RWPE2 (cell line): ENCODE measurements at regions not wholly inside any gene's neighbourhood (a gene's known extent, or its start where the extent isn't known, plus 50 kb on each side); places are given as distances from the start of the nearest gene placed in this dataset.

Source experiments
- ATAC-seq: fragments of 200-7000 bp; cut with Tn5 transposase; 3 replicates; pipeline ENCODE4 v1.9.1; 2021; ENCODE audit warnings: low read depth
- DNase-seq: peaks from one replicate; pipeline ENCODE4 v3.0.0-alpha.2; 2020; ENCODE audit warnings: low spot score
- H3K27ac ChIP-seq: fragments of 450-650 bp; 2 replicates; pipeline ENCODE4 v1.5.1; 2017; ENCODE audit warnings: mild to moderate bottlenecking; ENCODE audit not compliant: poor library complexity, severe bottlenecking
- H3K27me3 ChIP-seq: fragments of 250-450 bp; sonication (Bioruptor Pico); 2 replicates; pipeline ENCODE4 v1.5.1; 2021; ENCODE audit warnings: mild to moderate bottlenecking, moderate library complexity; ENCODE audit not compliant: insufficient read depth, poor library complexity, severe bottlenecking
- H3K36me3 ChIP-seq: fragments of 250-450 bp; sonication (Bioruptor Pico); 2 replicates; pipeline ENCODE4 v1.5.1; 2020; ENCODE audit warnings: low read depth, mild to moderate bottlenecking, moderate library complexity
- H3K4me1 ChIP-seq: fragments of 250-450 bp; sonication (Bioruptor Pico); 2 replicates; pipeline ENCODE4 v1.5.1; 2021; ENCODE audit warnings: mild to moderate bottlenecking, moderate library complexity; ENCODE audit not compliant: insufficient read depth, poor library complexity, severe bottlenecking
- H3K4me3 ChIP-seq: fragments of 250-450 bp; sonication (Bioruptor Pico); 2 replicates; pipeline ENCODE4 v1.5.1; 2021; ENCODE audit warnings: mild to moderate bottlenecking, moderate library complexity; ENCODE audit not compliant: severe bottlenecking
- H3K9me3 ChIP-seq: fragments of 250-450 bp; sonication (Bioruptor Pico); 2 replicates; pipeline ENCODE4 v1.5.1; 2021; ENCODE audit warnings: mild to moderate bottlenecking, moderate library complexity; ENCODE audit not compliant: severe bottlenecking
- CTCF ChIP-seq: fragments of 450-650 bp; IDR thresholded peaks from one replicate; pipeline ENCODE4 v1.5.1; 2017; ENCODE audit warnings: mild to moderate bottlenecking, moderate library complexity; ENCODE audit not compliant: poor library complexity, severe bottlenecking

DNA sequence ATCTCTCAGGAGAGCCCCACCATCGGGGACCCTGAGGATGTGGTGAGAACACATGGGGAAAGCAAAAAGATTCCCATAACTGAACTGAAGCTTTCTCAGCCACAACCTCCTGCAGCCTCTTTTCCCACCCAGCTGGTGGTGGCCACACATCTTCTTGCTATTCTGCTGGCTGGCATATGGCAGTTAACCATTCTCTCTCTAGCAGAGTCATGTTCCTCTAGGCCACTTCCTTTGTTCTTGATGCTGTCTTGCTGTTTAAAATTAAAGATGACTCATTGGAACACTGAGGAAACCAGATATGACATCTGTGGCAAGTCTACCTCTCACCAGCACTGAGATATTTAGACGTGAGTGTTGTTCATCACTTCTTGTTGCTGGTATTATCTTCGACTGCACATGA, 180.3 kb upstream of the ROBO2 start:
- Histone ChIP-seq H3K4me3 (no peak overlapping the region), H3K9me3 (no peaks in the 10 kb centered on the region), H3K4me1 (no peaks in the 10 kb centered on the region), H3K27me3 (no peaks in the 10 kb centered on the region), H3K36me3 (no peaks in the 10 kb centered on the region), H3K27ac (no peak overlapping the region)
- DNase-seq (no peak), ATAC-seq (no peak)
- TF ChIP-seq CTCF: no peak

GRCh38 chr3:76864355-76864754, 175.5 kb upstream of the ROBO2 start:
- H3K27ac ChIP-seq: no peak overlapping the region
- ATAC-seq: no peak
- no peaks in the 10 kb centered on the region for H3K36me3 ChIP-seq
- no peaks in the 10 kb centered on the region for H3K9me3 ChIP-seq
- H3K4me3 ChIP-seq: no peak overlapping the region
- DNase-seq: no peak
- H3K27me3 ChIP-seq: no peaks in the 10 kb centered on the region
- no peak for TF ChIP-seq CTCF
- H3K4me1 ChIP-seq: no peaks in the 10 kb centered on the region

DNA sequence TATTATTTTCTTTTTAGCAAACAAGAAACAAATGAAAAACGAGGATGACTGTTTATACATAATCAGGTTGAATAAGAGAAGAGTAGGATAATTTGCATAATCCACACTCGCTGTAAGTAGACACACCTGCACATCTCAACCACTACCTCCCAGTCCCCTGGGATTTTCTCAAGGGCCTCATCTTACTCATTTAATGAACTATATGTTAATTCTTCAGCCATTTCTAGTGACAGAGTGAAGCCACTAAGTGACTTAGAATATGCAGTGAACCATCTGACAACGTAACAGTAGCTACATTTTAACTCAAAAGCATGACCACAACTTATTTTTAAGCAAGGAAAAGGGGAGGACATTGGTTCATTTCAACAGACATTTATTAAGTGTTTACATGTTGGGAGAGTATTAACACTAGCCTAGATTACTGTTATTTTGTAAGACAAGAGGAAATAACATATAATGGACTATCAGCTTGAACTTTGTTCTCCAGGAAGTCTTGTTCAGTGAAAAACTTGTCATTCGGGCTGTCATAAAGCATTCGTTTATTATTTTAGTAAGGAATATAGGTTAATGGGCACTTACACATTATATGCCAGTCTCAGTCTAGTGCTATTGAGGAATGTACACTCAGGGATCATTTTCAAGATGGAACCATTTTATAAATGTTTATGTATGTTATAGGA, 173.0 kb upstream of the ROBO2 start:
- no peaks in the 10 kb centered on the region for H3K4me1 ChIP-seq
- H3K36me3 ChIP-seq: no peaks in the 10 kb centered on the region
- DNase-seq: no peak
- no peak for ATAC-seq
- TF ChIP-seq CTCF: no peak
- H3K27ac ChIP-seq: no peak overlapping the region
- H3K9me3 ChIP-seq: no peaks in the 10 kb centered on the region
- H3K27me3 ChIP-seq: no peaks in the 10 kb centered on the region
- H3K4me3 ChIP-seq: no peak overlapping the region

DNA sequence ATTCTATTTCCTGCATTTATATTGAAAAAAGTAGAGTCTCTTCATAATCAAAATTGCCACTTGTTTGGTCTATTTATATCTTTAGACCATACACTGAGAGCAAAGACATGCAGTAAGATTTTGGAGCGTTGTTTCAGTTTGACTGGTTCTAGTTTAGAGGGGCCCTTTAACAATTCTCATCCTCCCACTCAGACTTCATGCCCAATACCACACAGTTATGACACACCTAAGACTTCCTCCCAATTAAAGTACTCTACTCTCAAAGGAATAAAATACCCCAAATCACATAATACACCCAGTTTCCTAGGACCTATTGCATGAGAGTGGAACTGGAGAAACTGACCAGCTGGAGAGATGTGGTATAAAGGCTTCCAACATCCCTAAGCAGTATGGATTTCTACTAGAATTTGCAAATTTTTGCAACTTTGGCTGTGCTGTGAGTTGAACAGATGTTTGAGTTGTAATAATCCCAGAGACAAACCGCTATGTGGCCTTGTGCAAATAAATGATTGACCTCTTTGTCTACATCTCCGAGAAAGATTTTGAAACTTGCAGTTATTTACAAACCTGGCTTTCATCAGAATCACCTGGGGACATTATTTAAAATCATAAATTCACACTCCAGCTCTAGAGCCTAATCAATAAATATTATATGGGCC, 170.0 kb upstream of the ROBO2 start:
- Histone ChIP-seq H3K27ac (no peak overlapping the region), H3K27me3 (no peaks in the 10 kb centered on the region), H3K4me3 (no peak overlapping the region), H3K4me1 (no peaks in the 10 kb centered on the region), H3K36me3 (no peaks in the 10 kb centered on the region), H3K9me3 (no peaks in the 10 kb centered on the region)
- DNase-seq: no peak
- no peak for TF ChIP-seq CTCF
- ATAC-seq: no peak

DNA sequence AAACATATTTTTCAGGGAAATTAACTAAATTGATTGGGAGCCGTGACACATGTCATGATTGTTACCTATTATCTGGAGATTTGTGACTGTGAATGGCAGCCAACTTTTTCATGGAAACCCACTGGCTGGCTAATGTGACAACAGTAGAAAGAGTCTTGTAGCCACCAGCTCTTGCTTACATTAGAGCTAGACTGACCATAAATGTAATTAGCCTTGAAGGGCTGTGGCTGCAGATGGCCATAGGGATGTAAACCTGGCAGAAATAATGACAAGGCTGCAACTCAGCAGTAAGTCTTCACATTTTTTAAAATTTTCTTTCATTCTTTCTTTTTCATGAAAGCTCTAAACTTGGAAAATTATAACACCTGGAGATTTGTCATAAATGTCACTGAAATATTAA, 168.2 kb upstream of the ROBO2 start:
- Histone ChIP-seq H3K27me3 (no peaks in the 10 kb centered on the region), H3K4me1 (no peaks in the 10 kb centered on the region), H3K36me3 (no peaks in the 10 kb centered on the region), H3K27ac (no peak overlapping the region), H3K9me3 (no peaks in the 10 kb centered on the region), H3K4me3 (no peak overlapping the region)
- no peak for DNase-seq
- no peak for ATAC-seq
- no peak for TF ChIP-seq CTCF
